ENCODE measurements at regions not wholly inside any gene's neighbourhood (a gene's known extent, or its start where the extent isn't known, plus 50 kb on each side); places are given as distances from the start of the nearest gene placed in this dataset.

GRCh38 chr4:89604951-89605350 lies 232.0 kb downstream of the SNCA start:
- Histone ChIP-seq H3K27me3 (replicated peaks in 1 of 4; ENCODE audit: control extremely low read depth in 1 of 4, control insufficient read depth in 3 of 4, insufficient read depth in 4 of 4, low read length in 3 of 4) (no peaks in the 10 kb centered on the region), H3K9ac (ENCODE audit: low read length) (no peak overlapping the region), H3K27ac (ENCODE audit: low read length in 2 of 2) (no peak overlapping the region), H3K36me3 (replicated peaks in 1 of 2; ENCODE audit: control extremely low read depth in 1 of 2, control insufficient read depth in 1 of 2, extremely low read depth in 1 of 2, insufficient read depth in 2 of 2, low read length in 1 of 2) (no peaks in the 10 kb centered on the region), H3K4me1 (ENCODE audit: control insufficient read depth in 2 of 2, insufficient read depth in 2 of 2, low read length in 2 of 2) (no peaks in the 10 kb centered on the region), H3K9me3 (ENCODE audit: control extremely low read depth in 1 of 3, control insufficient read depth in 2 of 3, insufficient read depth in 1 of 3, low read length in 2 of 3) (no peaks in the 10 kb centered on the region), H3K4me2 (replicated peaks; ENCODE audit: low read depth, low read length, poor library complexity, severe bottlenecking) (no peak overlapping the region), H3K4me3 (ENCODE audit: control extremely low read depth in 1 of 5, extremely low read depth in 1 of 5, insufficient read depth in 1 of 5, low read depth in 2 of 5, low read length in 4 of 5) (no peak overlapping the region), H3K79me2 (ENCODE audit: control insufficient read depth, insufficient read depth, low read length) (no peaks in the 10 kb centered on the region), H4K20me1 (ENCODE audit: control insufficient read depth, insufficient read depth, low read length, poor library complexity, severe bottlenecking) (no peaks in the 10 kb centered on the region), H2AFZ (ENCODE audit: insufficient read depth, low read depth, low read length, poor library complexity, severe bottlenecking) (no peak overlapping the region)
- peaks cover 4% of the 10 kb centered on the region for H3K27me3 Mint-ChIP-seq
- H3K27ac Mint-ChIP-seq: no peak overlapping the region
- POLR2A ChIA-PET: no interaction called here
- TF ChIP-seq CTCF (IDR thresholded peaks at IDR 0.05): no peak
- TF ChIP-seq EZH2 (IDR thresholded peaks at IDR 0.05; ENCODE audit: borderline replicate concordance, insufficient read depth, low read depth, low read length, poor library complexity, severe bottlenecking): no peak
- intact Hi-C loops (cut with micrococcal nuclease): no loop called here
- DNase-seq (no peak), ATAC-seq (ENCODE audit: low read depth) (no peak)
- no peak overlapping the region for H3K4me3 Mint-ChIP-seq
- whole genome bisulfite sequencing (ENCODE audit: insufficient coverage): 100% methylated on average over 6 of the region's 6 CpGs
- no peaks in the 10 kb centered on the region for H3K9me3 Mint-ChIP-seq (ENCODE audit: insufficient read depth)
- H3K4me1 Mint-ChIP-seq: no peaks in the 10 kb centered on the region
- CTCF ChIA-PET: no interaction called here

GRCh38 chr4:89599026-89599425 lies 237.9 kb downstream of the SNCA start:
- Histone ChIP-seq H3K36me3 (replicated peaks in 1 of 2; ENCODE audit: control extremely low read depth in 1 of 2, control insufficient read depth in 1 of 2, extremely low read depth in 1 of 2, insufficient read depth in 2 of 2, low read length in 1 of 2) (no peaks in the 10 kb centered on the region), H3K4me3 (ENCODE audit: control extremely low read depth in 1 of 5, extremely low read depth in 1 of 5, insufficient read depth in 1 of 5, low read depth in 2 of 5, low read length in 4 of 5) (no peak overlapping the region), H3K9ac (ENCODE audit: low read length) (no peak overlapping the region), H3K4me1 (ENCODE audit: control insufficient read depth in 2 of 2, insufficient read depth in 2 of 2, low read length in 2 of 2) (no peaks in the 10 kb centered on the region), H3K9me3 (ENCODE audit: control extremely low read depth in 1 of 3, control insufficient read depth in 2 of 3, insufficient read depth in 1 of 3, low read length in 2 of 3) (no peaks in the 10 kb centered on the region), H3K27ac (ENCODE audit: low read length in 2 of 2) (no peak overlapping the region), H3K79me2 (ENCODE audit: control insufficient read depth, insufficient read depth, low read length) (no peaks in the 10 kb centered on the region), H2AFZ (ENCODE audit: insufficient read depth, low read depth, low read length, poor library complexity, severe bottlenecking) (no peak overlapping the region), H3K27me3 (replicated peaks in 1 of 4; ENCODE audit: control extremely low read depth in 1 of 4, control insufficient read depth in 3 of 4, insufficient read depth in 4 of 4, low read length in 3 of 4) (no peaks in the 10 kb centered on the region), H3K4me2 (replicated peaks; ENCODE audit: low read depth, low read length, poor library complexity, severe bottlenecking) (no peak overlapping the region), H4K20me1 (ENCODE audit: control insufficient read depth, insufficient read depth, low read length, poor library complexity, severe bottlenecking) (no peaks in the 10 kb centered on the region)
- POLR2A ChIA-PET: no interaction called here
- CTCF ChIA-PET: no interaction called here
- Mint-ChIP-seq H3K27ac (no peak overlapping the region), H3K27me3 (peaks cover 4% of the 10 kb centered on the region), H3K4me3 (no peak overlapping the region), H3K4me1 (no peaks in the 10 kb centered on the region), H3K9me3 (ENCODE audit: insufficient read depth) (no peaks in the 10 kb centered on the region)
- no peak for DNase-seq
- TF ChIP-seq EZH2 (IDR thresholded peaks at IDR 0.05; ENCODE audit: borderline replicate concordance, insufficient read depth, low read depth, low read length, poor library complexity, severe bottlenecking) (no peak), CTCF (IDR thresholded peaks at IDR 0.05) (no peak)
- ATAC-seq (ENCODE audit: low read depth): no peak
- intact Hi-C loops (cut with micrococcal nuclease): no loop called here
